HG02642 (cell line): ENCODE measurements at regions not wholly inside any gene's neighbourhood (a gene's known extent, or its start where the extent isn't known, plus 50 kb on each side); places are given as distances from the start of the nearest gene placed in this dataset.
"Not testable (repeated sequence)": the region's sequence is repeated elsewhere in the genome, so short reads cannot be mapped to it uniquely, and the experiment has no call there.

ENCODE experiments used
- ATAC-seq: cut with Tn5 transposase; IDR thresholded peaks from one replicate; pipeline ENCODE4 v1.9.1; 2021; ENCODE audit warnings: mild to moderate bottlenecking; ENCODE audit not compliant: unreplicated experiment, poor library complexity

DNA sequence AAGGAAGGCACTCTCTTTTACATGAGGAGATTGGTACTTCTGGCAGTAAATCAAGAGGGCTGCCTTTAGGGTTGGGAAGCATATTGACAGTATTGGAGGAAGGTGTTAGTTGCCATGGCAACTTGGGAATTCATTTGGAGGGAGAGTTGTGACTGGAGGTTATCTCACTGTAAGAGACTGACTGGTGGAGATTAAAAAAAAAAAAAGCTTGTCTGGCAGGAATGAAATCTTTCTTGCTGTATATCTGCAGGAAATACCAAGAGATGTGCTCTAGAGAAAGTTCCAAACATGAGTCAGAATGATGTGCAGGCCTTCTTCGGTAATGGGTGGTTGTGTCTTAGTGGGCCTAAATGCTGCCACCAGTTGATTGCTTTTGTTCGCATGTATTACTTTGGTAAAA, 59.8 kb upstream of the FAM72C start:
- ATAC-seq = not testable (repeated sequence)

DNA sequence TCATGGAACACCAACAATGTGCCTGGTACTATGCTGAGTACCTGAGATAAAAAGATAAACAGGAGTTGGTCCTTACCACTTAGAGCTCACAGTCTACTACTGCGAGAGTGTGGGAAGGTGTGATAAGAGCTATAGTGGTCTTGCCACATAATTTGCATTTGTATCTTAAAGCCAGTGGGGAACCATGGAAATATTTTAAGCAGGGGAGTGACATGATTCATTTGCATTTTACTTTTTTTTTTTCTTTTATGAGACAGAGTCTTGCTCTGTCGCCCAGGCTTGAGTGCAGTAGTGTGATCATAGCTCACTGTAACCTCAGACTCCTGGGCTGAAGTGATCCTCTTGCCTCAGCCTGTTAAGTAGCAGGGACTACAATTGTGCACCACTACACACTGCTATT, 54.2 kb upstream of the FAM72C start:
- peak; percentile 91 for ATAC-seq

DNA sequence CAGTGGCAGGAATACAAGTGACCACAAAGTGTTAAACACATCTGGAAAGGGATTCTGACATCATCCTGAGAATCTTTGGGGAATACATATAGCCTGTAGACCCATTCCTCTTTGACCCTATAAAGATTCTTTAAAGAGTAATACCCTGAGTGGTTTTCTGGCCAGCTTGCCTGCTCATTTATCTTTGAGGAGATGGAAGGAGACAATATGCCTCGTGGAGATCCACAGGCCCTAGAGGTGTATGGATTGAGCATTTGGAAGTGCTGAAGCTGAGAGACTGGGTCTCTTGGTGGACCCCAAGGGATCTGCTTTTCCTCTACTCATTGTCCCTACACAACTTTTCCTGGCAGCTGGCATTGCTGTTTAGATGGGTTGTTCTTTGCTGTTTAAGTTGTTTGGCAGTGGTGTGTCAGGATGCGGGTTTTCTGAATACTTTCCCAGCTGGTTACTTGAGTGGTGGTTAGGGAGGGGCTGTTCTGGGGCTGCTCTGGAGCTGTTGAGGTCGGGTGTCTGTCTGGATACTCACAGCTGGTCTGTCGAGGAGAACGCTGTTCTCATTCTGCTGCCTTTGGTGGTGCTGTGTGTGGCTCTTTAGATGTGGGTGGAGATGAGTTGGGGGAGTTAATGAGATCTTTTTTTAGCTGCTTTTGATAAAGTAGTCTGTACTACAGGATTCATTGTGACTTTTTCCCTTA, 50.1 kb upstream of the FAM72C start:
- not testable (repeated sequence) for ATAC-seq
